CD4-positive, alpha-beta T cell treated with Interleukin-12 subunit alpha and Interleukin-12 subunit beta, for 1 hour (primary cell): ENCODE measurements at regions not wholly inside any gene's neighbourhood (a gene's known extent, or its start where the extent isn't known, plus 50 kb on each side); places are given as distances from the start of the nearest gene placed in this dataset.
"Not testable (repeated sequence)": the region's sequence is repeated elsewhere in the genome, so short reads cannot be mapped to it uniquely, and the experiment has no call there.

ENCODE experiments used
- DNase-seq: peaks from one replicate; pipeline ENCODE4 v3.0.0-alpha.2; 2020

- DNase-seq = no peak
These were observed 344.7 kb upstream of the PTBP2 start for GRCh38 chr1:96376846-96377245.

GRCh38 chr1:96384611-96385010 is 337.0 kb upstream of the PTBP2 start:
- DNase-seq = no peak

GRCh38 chr1:96387785-96388184 is 333.8 kb upstream of the PTBP2 start:
- no peak for DNase-seq

DNA sequence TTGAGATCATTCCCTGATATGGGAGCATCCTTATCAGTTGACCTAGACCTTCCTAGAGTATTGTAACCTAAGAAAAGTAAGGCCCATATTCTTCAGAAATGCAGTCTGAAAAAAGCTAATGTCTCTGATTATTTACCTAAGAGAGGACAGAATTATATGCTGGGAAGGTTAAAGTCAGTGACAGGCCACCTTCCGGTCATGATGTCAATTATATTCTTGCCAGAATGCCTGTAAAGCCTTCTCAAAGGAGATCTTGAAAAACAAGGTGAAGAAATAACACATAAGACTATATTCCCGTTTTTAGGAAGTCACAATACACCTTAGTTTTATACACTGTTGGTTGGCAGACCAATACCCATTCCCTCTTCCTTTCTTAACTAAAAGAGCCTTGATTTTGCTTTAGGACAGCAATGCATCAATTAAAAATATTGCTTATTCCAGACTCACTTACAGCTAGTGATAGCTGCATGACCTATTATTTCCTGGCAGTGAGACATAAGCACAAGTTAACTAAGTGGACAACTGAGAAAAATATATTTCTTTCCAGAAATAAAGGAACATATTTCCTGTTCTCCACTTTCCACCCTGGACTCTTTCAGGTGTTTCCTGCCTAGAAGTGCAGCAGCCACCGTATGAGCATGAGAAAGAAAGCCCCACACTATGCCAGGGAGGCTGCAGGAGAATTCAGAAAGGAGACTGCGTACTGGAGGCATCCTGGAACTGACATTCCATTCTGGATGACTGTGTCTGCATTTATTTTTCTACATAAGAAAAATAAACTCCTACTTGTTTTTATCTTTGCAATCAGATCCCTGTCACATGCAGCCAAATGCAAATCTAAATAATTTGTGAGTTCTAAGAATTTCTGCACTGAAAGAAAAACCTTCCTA is 332.9 kb upstream of the PTBP2 start:
- no peak for DNase-seq

DNA sequence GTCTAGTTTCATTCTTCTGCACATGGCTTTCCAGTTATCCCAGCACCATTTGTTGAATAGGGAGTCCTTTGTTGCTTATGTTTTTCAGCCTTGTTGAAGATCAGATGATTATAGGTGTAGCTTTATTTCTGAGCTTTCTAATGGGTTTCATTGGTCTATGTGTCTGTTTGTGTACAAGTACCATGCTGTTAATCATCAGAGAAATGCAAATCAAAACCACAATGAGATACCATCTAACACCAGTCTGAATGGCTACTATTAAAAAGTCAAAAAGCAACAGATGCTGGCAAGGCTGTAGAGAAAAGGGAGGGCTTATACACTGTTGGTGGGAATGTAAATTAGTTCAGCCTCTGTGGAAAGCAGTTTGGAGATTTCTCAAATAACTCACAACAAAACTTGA is 321.5 kb upstream of the PTBP2 start:
- no peak for DNase-seq

- DNase-seq = no peak
These were observed 312.5 kb upstream of the PTBP2 start for GRCh38 chr1:96409087-96409486.

GRCh38 chr1:96409689-96410088 is 311.9 kb upstream of the PTBP2 start:
- no peak for DNase-seq

GRCh38 chr1:96411006-96411405 is 310.6 kb upstream of the PTBP2 start:
- DNase-seq = no peak

DNA sequence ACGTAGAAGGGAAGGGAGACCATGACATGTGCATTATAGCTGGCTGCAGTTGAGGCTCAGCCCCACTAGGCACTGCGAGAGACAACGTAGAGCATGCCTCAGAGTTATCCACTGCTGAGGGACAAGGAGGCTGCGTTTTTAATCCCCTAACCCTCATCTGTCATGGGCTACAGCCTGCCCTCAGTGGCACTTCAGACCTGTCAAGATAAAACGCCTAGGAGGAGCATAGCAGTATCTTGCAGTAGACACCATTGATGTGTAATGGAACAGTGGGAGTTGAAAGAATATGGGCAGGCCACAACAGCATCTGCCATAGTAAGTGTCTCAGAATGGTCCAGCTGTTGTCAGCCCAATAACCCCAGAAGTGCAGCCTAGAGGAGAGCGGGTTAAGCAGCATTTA is 307.0 kb upstream of the PTBP2 start:
- DNase-seq = no peak

DNA sequence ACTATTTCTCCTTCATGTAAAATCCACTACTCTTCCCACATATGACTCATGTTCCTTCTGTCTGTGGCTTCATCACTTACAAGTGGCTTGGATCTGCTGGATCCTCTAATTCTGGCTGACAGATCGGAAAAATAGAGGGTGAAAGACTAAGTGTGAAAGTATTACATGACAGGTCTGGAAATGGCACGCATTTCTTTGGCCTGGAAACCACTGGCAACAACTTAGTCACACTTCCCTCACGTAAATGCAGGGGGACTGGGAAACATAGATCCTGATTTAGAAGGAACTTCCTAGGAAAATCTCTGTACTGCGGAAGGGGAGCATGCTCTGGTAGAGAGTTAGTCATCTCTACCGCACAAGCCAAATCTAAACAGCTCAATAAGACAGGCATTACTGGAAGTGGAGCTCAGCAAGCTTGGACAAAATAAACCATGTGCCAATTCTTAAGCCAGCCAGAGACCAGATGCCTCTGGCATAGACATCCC is 305.4 kb upstream of the PTBP2 start:
- DNase-seq = no peak

- DNase-seq = no peak
These were observed 304.7 kb upstream of the PTBP2 start for GRCh38 chr1:96416701-96417444.

- DNase-seq = no peak
These were observed 302.6 kb upstream of the PTBP2 start for GRCh38 chr1:96418969-96419368.

GRCh38 chr1:96424877-96425276 is 296.7 kb upstream of the PTBP2 start:
- DNase-seq = no peak

DNA sequence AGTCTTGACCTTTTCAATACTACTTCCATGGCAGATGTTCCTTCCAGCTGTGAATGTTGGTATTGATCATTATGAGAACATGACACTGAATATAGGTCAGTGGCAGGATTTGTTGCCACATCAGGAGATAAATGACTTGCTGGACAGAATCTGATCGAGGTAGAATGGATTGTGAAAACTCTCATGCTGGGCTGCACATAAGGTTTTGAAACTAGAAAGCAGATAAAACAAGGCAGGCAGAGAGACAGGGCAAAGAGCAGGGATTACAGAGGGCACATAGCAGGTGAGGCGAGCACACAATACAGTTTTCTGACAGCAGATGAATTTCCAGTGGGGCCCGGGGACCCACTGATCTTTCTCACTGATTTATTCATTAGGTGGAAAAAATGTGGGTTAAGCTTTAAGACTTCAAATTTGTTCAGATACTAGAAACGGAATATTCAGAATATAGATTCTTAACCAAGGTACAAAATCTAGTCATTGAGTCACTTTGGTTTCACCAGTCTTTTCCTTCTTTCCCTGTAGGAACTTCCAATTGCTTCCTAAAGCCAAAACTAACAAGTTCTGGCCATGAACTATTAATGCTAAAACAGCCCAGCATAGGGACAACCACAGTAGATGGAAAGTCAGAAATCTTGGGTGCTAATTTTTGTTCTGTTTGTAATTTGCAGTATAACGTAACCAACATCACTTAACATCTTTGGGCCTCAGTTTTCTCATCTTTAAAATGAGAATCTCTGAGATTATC is 296.0 kb upstream of the PTBP2 start:
- DNase-seq = no peak

DNA sequence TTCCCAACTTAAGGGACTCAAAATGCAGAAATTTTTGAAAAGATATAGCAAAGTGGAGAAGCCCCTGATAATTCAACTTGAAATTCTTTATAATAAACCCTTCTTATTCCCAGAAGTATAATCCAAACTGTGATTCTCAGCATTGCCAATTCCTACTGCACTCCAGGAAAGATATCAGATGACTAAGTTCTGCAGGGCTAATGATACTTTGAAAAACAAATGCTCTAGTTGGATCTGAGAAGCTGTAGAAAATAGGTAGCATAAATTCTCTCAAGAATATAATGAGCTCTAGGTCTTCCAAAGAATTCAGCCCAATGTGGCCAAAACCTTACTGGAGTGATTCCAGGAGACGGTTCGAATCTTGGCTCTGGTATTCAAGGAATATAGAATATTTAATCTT is 294.0 kb upstream of the PTBP2 start:
- no peak for DNase-seq

- no peak for DNase-seq
These were observed 276.3 kb upstream of the PTBP2 start for GRCh38 chr1:96445302-96445701.

- no peak for DNase-seq
These were observed 257.5 kb upstream of the PTBP2 start for GRCh38 chr1:96464066-96464465.

DNA sequence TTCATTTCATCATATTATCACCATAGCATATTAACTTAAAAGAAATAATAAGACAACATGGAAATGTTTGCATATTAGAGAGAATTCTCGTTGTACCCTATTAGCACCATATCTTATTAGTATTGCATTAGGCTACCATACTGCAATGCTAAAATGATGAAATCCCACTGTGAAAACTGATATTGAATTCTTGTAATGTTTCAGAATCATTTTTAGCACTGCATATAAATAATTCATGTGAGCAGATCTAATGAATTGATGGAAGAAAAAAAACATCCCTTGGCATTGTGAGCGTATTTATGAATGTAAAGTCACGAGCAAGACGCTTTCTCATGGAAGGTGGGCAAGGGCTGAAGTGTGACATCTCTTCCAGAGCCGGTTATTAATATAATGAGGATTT is 257.1 kb upstream of the PTBP2 start:
- no peak for DNase-seq

DNA sequence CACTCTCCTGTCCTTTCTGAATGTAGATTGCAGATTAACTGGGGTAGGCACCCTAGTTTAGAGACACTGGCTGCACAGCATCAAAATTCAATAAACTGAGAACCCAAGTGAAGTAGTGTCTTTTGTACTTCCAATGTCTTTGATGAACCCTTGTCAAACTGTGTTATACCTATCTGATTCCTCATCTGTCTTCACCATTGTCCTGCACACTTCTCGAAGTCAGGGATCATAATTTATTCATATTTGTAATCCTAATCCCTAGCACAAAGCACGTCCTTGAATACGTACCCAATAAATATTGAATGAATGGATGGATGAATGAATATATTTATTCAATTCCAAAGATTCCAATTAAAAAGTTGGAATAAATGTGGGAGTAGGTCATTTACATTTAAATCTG is 256.6 kb upstream of the PTBP2 start:
- DNase-seq = no peak

DNA sequence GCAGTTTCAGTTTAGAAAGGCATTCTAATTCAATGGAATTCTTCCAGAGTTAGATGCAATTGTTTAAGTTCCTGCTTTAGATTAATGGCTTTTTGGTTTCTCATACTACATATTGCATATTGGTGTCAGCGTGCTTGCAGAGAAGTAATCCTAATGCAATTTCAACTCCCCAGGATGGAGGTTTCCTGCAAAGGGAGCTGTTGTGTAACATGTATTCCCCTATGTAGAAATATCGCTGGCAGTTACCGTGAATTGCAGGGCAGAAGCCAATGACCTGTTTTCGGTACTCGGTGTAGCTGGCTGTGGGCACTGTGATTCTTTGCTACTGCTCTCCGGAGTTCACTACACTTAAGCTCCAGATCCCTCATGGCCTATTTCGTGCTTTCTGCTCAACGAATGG is 256.1 kb upstream of the PTBP2 start:
- DNase-seq = no peak

GRCh38 chr1:96466842-96467241 is 254.7 kb upstream of the PTBP2 start:
- DNase-seq = no peak

GRCh38 chr1:96469726-96470125 is 251.9 kb upstream of the PTBP2 start:
- DNase-seq = not testable (repeated sequence)

GRCh38 chr1:96472471-96472870 is 249.1 kb upstream of the PTBP2 start:
- DNase-seq = no peak
